ENCODE measurements at regions not wholly inside any gene's neighbourhood (a gene's known extent, or its start where the extent isn't known, plus 50 kb on each side); places are given as distances from the start of the nearest gene placed in this dataset.

DNA sequence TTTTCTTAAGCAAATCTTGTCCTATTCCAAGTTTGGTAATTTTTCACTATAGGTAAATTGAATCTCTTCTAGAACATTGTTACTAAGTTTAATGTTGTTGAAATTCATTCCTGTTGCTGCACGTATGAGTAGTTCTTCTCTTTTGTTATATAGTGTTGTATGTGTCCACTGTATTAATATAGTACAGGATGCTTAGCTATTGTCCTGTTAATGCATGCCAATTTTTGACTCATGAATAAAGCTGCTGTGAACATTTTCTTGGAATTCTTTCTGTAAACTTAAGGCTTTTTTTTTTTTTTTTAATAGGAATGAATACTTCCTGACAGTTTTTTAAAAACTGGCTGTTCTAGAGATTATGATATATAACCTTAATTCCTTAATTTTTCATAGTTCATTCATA is 326.9 kb downstream of the SLC4A3 start:
- no peak for DNase-seq (ENCODE audit: low spot score)

DNA sequence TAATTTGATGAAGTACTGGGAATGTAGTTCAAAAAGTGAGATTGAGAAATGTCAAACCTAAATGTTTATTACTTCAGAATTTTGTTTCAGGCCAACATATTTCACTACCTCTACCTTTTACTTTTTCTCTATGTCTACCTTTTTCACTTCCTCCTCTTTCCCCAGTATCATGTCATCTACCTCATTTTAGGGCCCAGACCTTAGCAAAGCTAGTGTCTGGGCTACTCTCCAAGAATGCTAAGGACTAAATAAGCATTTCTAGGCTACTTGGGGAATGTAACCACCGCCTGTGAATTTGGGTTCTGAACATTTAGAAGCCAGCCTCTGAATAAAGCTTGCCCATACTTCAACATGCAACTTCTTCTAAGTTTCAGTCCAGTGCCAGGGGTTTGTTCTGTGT is 330.4 kb downstream of the SLC4A3 start:
- no peak for DNase-seq (ENCODE audit: low spot score)

- no peak for DNase-seq (ENCODE audit: low spot score)
Observed at GRCh38 chr2:219958941-219959340, 331.5 kb downstream of the SLC4A3 start.

- no peak for DNase-seq (ENCODE audit: low spot score)
Observed at GRCh38 chr2:219959471-219959870, 332.0 kb downstream of the SLC4A3 start.

DNA sequence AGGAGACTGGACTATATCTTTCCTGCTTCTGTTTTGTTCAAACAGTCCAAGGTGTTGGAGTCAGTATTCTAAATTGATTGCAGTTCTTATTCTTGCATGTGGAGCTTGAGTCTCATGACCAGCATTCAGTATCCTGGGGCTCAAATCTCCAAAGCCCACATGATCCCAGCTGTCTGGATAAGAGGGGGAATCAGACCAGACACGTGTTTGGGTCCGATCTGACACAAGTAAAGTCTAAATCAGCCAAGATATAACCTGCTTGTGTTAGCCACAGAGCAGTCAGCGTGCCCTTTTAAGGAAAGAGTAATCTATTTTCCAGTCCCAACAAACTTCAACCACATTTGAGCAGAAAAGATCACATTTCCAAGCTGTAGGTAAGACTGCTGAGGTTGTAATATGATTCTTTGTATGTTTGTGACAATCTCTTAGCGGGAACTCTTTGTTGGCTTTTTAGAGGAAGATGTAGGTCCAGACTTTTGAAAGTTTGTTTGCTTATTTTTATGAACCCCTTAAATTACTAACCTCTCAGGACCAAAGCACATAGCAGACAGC is 334.6 kb downstream of the SLC4A3 start:
- no peak for DNase-seq (ENCODE audit: low spot score)

- no peak for DNase-seq (ENCODE audit: low spot score)
Observed at GRCh38 chr2:219962801-219963200, 335.4 kb downstream of the SLC4A3 start.

DNA sequence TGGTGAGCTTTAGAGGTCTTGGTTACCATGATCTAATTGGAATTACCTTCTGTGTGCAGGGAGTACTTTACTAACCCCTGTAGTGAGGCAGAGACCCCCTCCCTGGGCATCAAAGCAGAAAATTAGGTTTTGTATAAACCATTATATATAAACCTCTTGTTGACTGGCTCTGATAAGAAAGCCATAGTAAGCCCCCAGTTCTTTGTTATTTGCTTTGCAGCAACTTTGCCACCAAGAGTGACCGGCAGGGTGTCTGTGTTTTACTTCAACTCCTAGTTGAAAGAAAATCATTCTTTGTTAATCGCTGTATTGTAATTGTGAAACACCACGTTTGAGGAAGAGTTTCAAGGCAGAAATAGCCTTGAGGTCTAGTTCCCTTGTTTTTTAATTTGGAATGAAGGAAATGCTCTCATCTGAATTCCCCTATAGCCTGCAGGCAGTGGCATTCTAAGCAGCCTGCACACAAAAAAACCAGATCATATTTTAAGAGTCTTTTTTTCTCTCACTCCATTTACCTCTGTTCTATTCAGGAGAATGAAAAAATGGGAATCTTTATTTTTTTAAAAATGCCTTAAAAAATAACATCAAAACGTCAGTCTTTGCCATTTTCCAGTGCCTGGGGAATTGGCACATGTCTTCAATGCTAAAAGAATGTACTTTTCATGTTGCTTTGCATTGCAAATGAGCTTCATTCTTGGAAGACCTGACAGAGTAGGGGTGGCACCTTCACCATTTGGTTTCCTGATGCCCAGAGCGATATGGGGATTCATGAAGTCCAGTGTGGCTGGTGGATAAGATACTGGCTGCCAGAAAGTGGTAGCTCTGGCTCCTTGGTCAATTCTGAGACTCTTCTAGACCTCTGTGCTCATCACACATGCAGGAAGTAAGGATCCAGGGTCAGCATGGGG is 338.1 kb downstream of the SLC4A3 start:
- no peak for DNase-seq (ENCODE audit: low spot score)

DNA sequence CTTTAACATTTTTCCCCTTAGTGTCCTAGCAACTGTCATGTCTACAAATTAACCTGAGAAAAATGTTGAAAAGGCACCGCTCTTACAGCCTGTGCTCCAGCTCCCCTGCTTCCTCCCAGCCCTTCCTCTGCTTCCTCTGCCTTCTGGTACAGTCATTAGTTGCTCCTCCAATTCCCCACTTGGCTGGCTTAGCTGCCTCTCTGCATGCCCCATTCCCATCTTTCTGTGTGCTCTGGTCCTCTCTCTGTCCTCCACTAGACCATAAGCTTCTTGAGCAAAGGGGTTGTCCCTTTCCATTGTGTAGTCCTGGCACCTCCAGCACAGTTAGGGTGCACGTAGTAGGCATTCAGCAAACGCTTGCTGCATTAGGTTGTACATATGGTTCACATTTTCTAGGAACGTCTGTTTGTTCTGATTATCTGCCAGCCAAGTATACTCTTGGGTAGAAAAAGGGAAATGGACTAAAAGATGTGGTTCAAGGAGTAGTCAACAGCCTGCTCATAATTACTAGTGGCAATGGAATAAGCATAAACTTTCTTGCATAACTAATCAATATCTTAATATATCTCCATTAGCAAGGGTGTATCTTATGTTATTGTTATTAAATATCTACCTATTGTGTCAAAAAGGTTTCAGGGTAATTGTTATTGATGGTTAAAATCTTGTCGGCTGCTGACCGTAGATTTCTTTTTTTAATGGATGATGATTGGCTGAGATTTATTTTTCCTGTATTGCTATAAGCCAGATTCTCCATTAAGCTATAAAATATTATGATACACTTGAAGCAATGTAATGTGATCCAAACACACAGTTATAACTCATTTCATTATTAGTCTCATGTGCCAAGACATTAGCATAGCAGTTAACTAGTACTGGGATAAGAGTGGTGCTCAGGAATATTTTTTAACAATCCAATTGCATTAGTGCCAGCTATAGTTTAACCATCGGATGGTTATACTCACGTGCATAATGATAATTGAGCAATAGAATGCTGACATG is 340.1 kb downstream of the SLC4A3 start:
- no peak for DNase-seq (ENCODE audit: low spot score)

DNA sequence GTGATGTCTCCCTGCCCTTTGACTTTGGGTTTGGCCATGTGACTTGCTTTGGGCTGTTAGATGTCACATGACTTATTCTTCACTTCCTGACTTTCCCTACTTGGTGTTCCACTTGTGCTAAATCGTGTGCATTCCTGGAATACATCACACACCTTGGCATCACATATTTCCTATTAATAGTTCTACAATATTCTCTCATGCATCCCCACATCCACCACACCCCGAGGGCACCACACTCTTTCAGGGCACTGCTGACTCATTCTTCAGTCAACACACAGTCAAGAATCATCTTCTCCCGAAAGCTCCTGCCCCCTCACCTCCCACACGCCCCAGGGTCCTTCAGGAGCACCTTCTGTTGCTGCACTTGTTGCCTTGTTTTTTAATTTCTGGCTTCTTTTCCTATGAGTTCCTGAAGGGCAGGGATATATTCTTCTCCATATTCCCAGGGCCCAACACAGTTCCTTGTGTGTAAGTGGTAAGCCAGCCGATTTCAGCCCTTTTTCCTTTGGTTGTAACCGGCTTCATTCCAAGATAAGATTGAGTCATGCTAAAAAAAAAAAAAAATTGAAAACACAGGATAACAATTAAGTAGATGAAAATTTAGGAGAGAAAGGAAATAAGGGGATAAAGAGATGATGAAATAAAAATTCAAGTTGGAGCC is 341.4 kb downstream of the SLC4A3 start:
- DNase-seq (ENCODE audit: low spot score): no peak

DNA sequence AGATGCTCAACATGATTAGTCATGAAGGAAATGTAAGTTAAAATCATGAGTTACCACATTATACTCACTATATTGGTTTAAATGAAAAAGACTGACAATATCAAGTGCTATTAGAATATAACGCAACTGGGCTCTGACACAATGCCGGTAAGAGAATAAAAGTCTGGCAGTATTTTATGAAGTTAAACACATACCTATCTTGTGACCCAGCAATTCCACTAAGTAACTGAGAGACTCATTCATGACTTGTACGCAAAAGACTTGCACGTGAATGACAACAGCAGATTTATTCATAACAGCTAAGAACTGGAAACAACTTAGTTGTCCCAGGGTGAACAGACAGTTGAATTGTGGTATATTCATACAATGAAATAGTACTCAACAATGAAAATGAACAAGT is 342.1 kb downstream of the SLC4A3 start:
- no peak for DNase-seq (ENCODE audit: low spot score)

DNA sequence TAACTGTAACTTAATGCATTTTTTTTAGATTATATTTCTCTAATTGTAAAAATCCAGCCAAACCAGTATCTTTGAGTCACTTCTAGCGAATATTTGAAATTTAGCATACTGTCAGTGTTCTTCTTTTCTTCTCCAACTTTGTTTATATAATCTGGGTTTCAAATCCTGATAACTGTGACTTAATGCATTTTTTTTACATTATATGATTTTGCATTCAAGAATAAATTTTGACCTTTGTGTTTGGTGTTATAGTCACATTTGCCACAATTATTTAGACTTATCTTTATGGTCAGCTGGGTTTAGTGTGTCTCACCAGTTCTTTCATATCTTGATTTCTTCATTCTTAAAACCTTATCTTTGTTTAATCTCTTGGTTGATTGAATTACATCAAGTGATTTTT is 345.7 kb downstream of the SLC4A3 start:
- DNase-seq (ENCODE audit: low spot score): no peak

DNA sequence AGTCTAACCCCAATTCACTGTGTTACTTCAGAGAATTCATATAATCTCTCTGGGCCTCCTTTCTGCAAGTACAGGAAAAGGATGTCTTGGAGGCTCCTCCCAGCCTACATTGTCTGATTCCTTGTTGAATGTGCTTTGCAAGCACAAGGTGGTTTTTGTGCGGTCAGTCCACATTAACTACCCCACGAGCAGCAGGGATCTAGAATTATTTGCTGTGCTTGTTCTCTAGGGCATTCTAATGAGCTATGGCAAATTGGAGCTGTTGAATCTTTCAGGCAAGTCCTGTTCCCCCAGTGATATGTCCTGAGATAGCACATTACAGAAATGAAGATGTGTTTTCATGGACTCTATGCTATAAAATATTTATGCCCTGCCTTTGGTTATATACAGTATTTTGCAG is 349.4 kb downstream of the SLC4A3 start:
- no peak for DNase-seq (ENCODE audit: low spot score)

DNA sequence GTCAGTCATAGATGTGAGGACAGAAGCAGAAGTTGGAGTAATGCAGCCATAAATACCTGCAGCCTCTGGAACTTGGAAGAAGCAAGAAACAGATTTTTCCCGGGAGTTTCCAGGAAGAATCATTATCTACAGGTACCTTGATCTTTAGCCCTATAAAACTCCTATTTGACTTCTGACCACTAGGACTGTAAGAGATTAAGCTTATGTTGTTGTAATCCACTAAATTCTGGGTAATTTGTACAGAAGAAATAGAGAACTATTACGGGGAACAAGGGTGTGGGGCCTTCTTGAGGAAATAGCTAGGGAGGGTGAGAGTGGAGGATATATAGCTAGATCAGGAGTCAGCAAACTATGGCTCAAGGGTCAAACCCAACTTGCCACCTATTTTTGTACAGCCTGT is 353.2 kb downstream of the SLC4A3 start:
- DNase-seq (ENCODE audit: low spot score): no peak

DNA sequence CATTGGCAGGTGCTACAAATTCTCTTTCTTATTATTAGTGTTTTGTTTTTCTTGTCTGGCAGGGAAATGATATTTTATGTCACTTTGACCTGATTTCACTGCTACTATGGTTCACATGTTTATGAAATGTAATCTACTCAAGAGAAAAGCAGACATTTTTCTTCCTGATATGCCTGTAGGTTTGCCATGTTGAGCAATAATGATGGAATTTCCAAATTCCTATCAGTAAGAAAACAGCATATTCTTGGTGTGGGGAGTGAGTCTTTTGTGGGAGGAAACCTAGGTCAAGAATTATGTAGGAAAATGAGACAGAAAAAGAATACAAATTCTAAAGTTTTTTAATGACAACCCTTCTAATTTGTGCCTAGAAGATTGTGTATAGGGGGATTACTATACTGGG is 356.4 kb downstream of the SLC4A3 start:
- DNase-seq (ENCODE audit: low spot score): no peak

DNA sequence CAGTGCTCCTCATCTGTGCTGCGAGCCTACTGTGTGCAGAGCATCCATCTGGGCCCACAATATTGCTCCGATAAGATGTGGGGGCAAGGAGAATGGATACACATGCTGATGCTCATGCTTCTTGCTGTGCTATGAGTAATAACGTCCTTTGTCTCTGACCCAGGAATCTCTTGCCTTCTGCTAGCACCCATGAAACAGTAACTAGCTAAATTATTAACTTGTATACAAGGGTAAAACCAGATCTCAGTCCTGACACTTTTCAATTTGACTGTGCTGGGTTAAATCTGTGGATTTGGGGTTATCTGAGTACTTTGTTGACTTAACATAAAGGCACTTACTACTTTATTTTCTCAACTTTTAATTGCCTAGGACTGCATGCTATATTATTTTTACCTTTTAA is 357.6 kb downstream of the SLC4A3 start:
- DNase-seq (ENCODE audit: low spot score): no peak

GRCh38 chr2:219987830-219988229 is 360.4 kb downstream of the SLC4A3 start:
- no peak for DNase-seq (ENCODE audit: low spot score)

DNA sequence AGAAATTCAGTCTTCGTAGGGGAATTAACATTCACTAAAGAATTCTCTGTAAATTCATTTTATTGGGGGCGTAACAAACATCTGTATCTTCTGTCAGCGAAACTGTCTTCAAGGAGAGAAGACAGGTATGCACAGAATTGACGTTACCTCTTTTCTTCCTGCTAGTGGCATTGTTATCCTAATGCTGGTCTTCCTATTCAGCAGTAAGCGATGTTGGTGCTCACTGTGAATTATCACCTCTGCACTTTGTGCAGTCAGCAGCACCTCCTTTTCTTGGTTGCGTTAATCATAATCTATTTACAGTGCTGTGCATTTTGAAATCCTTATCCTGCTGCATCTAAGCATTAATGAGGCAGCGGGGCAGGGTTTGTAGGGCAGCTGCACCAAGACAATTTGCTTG is 362.3 kb downstream of the SLC4A3 start:
- no peak for DNase-seq (ENCODE audit: low spot score)

GRCh38 chr2:219991116-219991515 is 363.7 kb downstream of the SLC4A3 start:
- DNase-seq (ENCODE audit: low spot score): no peak

GRCh38 chr2:219995399-219995798 is 368.0 kb downstream of the SLC4A3 start:
- DNase-seq (ENCODE audit: low spot score): no peak

- no peak for DNase-seq (ENCODE audit: low spot score)
Observed at GRCh38 chr2:219995991-219996765, 368.7 kb downstream of the SLC4A3 start.

GRCh38 chr2:219997341-219997851 is 370.0 kb downstream of the SLC4A3 start:
- no peak for DNase-seq (ENCODE audit: low spot score)

All from CD4-positive, alpha-beta T cell treated with Interleukin-6 at 100 ng/mL for 8 hours (primary cell).